Forelimb muscle (tissue), 1 donor: ENCODE measurements at regions not wholly inside any gene's neighbourhood (a gene's known extent, or its start where the extent isn't known, plus 50 kb on each side); places are given as distances from the start of the nearest gene placed in this dataset.

Experiments used
- DNase-seq: peaks from one replicate; pipeline ENCODE4 v3.0.0-alpha.2; 2013; ENCODE audit warnings: low read depth

- no peak for DNase-seq
These were observed 406.2 kb upstream of the PCDH7 start for GRCh38 chr4:30314001-30314400.

GRCh38 chr4:30330894-30331652 is 389.1 kb upstream of the PCDH7 start:
- no peak for DNase-seq

GRCh38 chr4:30341731-30342130 is 378.4 kb upstream of the PCDH7 start:
- DNase-seq: no peak

GRCh38 chr4:30350288-30350687 is 369.9 kb upstream of the PCDH7 start:
- no peak for DNase-seq

GRCh38 chr4:30354605-30355004 is 365.6 kb upstream of the PCDH7 start:
- no peak for DNase-seq

GRCh38 chr4:30362436-30362835 is 357.7 kb upstream of the PCDH7 start:
- DNase-seq: no peak

GRCh38 chr4:30370105-30370504 is 350.1 kb upstream of the PCDH7 start:
- DNase-seq: no peak

- no peak for DNase-seq
These were observed 339.7 kb upstream of the PCDH7 start for GRCh38 chr4:30380404-30380998.

- DNase-seq: no peak
These were observed 334.5 kb upstream of the PCDH7 start for GRCh38 chr4:30385650-30386049.

GRCh38 chr4:30386266-30386895 is 333.8 kb upstream of the PCDH7 start:
- no peak for DNase-seq

GRCh38 chr4:30395902-30396301 is 324.3 kb upstream of the PCDH7 start:
- DNase-seq: no peak

GRCh38 chr4:30396772-30397475 is 323.2 kb upstream of the PCDH7 start:
- DNase-seq: no peak

GRCh38 chr4:30399476-30399875 is 320.7 kb upstream of the PCDH7 start:
- DNase-seq: no peak

- no peak for DNase-seq
These were observed 317.9 kb upstream of the PCDH7 start for GRCh38 chr4:30402276-30402675.

- no peak for DNase-seq
These were observed 306.3 kb upstream of the PCDH7 start for GRCh38 chr4:30413915-30414314.

GRCh38 chr4:30416547-30416946 is 303.6 kb upstream of the PCDH7 start:
- DNase-seq: no peak

GRCh38 chr4:30427932-30428331 is 292.2 kb upstream of the PCDH7 start:
- no peak for DNase-seq

- DNase-seq: no peak
These were observed 290.1 kb upstream of the PCDH7 start for GRCh38 chr4:30429813-30430761.

- no peak for DNase-seq
These were observed 285.5 kb upstream of the PCDH7 start for GRCh38 chr4:30434656-30435055.

GRCh38 chr4:30436394-30436793 is 283.8 kb upstream of the PCDH7 start:
- DNase-seq: no peak

GRCh38 chr4:30437316-30437715 is 282.9 kb upstream of the PCDH7 start:
- no peak for DNase-seq
